Stimulated activated CD4-positive, alpha-beta T cell treated with anti-CD3 and anti-CD28 coated beads, TNF-alpha, amount 100 ng/mL, for 24 hours (primary cell): ENCODE measurements at regions not wholly inside any gene's neighbourhood (a gene's known extent, or its start where the extent isn't known, plus 50 kb on each side); places are given as distances from the start of the nearest gene placed in this dataset.
A peak's percentile ranks its signal among the peaks of the same experiment; 100 is the strongest.

ENCODE experiments used
- DNase-seq, 3 experiments: peaks; one replicate each; pipeline ENCODE4 v3.0.0-alpha.2; 2020; ENCODE audit warnings: low read depth in 3 of 3

GRCh38 chr1:17904290-17904689, 149.2 kb downstream of the ACTL8 start:
- no peak for DNase-seq

- no peak for DNase-seq
Measured at GRCh38 chr1:17907999-17908398, 152.9 kb downstream of the ACTL8 start.

GRCh38 chr1:17908945-17909344, 153.8 kb downstream of the ACTL8 start:
- DNase-seq = no peak

- DNase-seq = no peak
Measured at GRCh38 chr1:17909634-17910033, 154.5 kb downstream of the ACTL8 start.

- no peak for DNase-seq
Measured at GRCh38 chr1:17911791-17912190, 156.7 kb downstream of the ACTL8 start.

- DNase-seq = no peak
Measured at GRCh38 chr1:17912491-17912890, 157.4 kb downstream of the ACTL8 start.

- no peak for DNase-seq
Measured at GRCh38 chr1:17913326-17914115, 158.4 kb downstream of the ACTL8 start.

- no peak for DNase-seq
Measured at GRCh38 chr1:17914131-17914530, 159.0 kb downstream of the ACTL8 start.

- DNase-seq = no peak
Measured at GRCh38 chr1:17914987-17915386, 159.9 kb downstream of the ACTL8 start.

- DNase-seq = no peak
Measured at GRCh38 chr1:17915511-17916197, 160.5 kb downstream of the ACTL8 start.

GRCh38 chr1:17916702-17917101, 161.6 kb downstream of the ACTL8 start:
- no peak for DNase-seq

- no peak for DNase-seq
Measured at GRCh38 chr1:17919525-17920439, 164.6 kb downstream of the ACTL8 start.

- DNase-seq = no peak
Measured at GRCh38 chr1:17920881-17921640, 165.9 kb downstream of the ACTL8 start.

- DNase-seq = peak in 1 of 3 experiments; percentile 9
Measured at GRCh38 chr1:17922833-17923232, 167.7 kb downstream of the ACTL8 start.

- DNase-seq = no peak
Measured at GRCh38 chr1:17923666-17924065, 168.5 kb downstream of the ACTL8 start.

GRCh38 chr1:17924578-17924977, 169.4 kb downstream of the ACTL8 start:
- no peak for DNase-seq

- DNase-seq = no peak
Measured at GRCh38 chr1:17925290-17926237, 170.4 kb downstream of the ACTL8 start.

GRCh38 chr1:17926906-17927305, 171.8 kb downstream of the ACTL8 start:
- no peak for DNase-seq

GRCh38 chr1:17927952-17928351, 172.8 kb downstream of the ACTL8 start:
- no peak for DNase-seq

GRCh38 chr1:17929224-17929623, 174.1 kb downstream of the ACTL8 start:
- no peak for DNase-seq
